22Rv1 (cell line): ENCODE measurements at regions not wholly inside any gene's neighbourhood (a gene's known extent, or its start where the extent isn't known, plus 50 kb on each side); places are given as distances from the start of the nearest gene placed in this dataset.
"Not testable (repeated sequence)": the region's sequence is repeated elsewhere in the genome, so short reads cannot be mapped to it uniquely, and the experiment has no call there.

Experiments
- H3K27ac ChIP-seq: fragments of 450-650 bp; 2 replicates; pipeline ENCODE4 v1.5.1; 2017
- CTCF ChIP-seq: fragments of 450-650 bp; IDR thresholded peaks from 2 replicates; pipeline ENCODE4 v1.5.1; 2017; ENCODE audit warnings: mild to moderate bottlenecking
- ZFX ChIP-seq: fragments of 450-650 bp; IDR thresholded peaks from 2 replicates; pipeline ENCODE4 v1.6.1; 2017; ENCODE audit warnings: antibody characterized with exemption, borderline replicate concordance

GRCh38 chr1:5119366-5120234 lies 465.2 kb downstream of the AJAP1 start:
- TF ChIP-seq CTCF (peak; percentile 19), ZFX (no peak)

GRCh38 chr1:5118771-5119170 lies 464.4 kb downstream of the AJAP1 start:
- H3K27ac ChIP-seq, result not testable (repeated sequence)

More at GRCh38 chr1:5119366-5120234, 465.2 kb downstream of the AJAP1 start:
- no peak overlapping the region for H3K27ac ChIP-seq

GRCh38 chr1:5118292-5118691 lies 463.9 kb downstream of the AJAP1 start:
- not testable (repeated sequence) for H3K27ac ChIP-seq

- TF ChIP-seq CTCF (no peak), ZFX (no peak)
- no peak overlapping the region for H3K27ac ChIP-seq
Observed at GRCh38 chr1:5111581-5111980, 457.2 kb downstream of the AJAP1 start.

- no peak overlapping the region for H3K27ac ChIP-seq
- TF ChIP-seq ZFX (no peak), CTCF (no peak)
Observed at GRCh38 chr1:5110508-5110907, 456.1 kb downstream of the AJAP1 start.

GRCh38 chr1:5109633-5110032 lies 455.2 kb downstream of the AJAP1 start:
- TF ChIP-seq ZFX (no peak), CTCF (no peak)
- H3K27ac ChIP-seq, result no peak overlapping the region

- no peak overlapping the region for H3K27ac ChIP-seq
- no peak for TF ChIP-seq CTCF
- no peak for TF ChIP-seq ZFX
Observed at GRCh38 chr1:5108740-5109139, 454.3 kb downstream of the AJAP1 start.

GRCh38 chr1:5105744-5106143 lies 451.3 kb downstream of the AJAP1 start:
- H3K27ac ChIP-seq, result no peak overlapping the region
- TF ChIP-seq CTCF, result no peak
- TF ChIP-seq ZFX, result no peak
